ENCODE measurements at regions not wholly inside any gene's neighbourhood (a gene's known extent, or its start where the extent isn't known, plus 50 kb on each side); places are given as distances from the start of the nearest gene placed in this dataset.

DNA sequence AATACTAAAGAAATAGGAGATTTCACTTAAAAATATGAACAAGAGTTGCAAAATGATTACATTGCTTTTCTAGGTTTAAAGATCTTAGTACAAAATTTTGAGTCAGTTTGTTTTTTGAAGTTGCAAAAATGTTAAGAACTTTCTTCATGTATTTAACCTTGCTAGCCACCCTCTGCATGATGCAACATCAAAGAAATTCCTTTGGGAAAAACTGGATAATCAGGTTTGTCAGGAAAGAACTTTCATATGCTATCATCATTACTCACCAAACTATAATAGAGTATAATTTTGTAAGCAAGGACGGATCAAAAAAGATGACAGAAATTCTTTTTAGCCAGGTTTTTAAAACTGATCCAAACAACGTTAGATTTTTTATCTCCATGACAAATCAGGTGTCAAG is 116.9 kb upstream of the MRPS30 start:
- TF ChIP-seq, protein P1, sequence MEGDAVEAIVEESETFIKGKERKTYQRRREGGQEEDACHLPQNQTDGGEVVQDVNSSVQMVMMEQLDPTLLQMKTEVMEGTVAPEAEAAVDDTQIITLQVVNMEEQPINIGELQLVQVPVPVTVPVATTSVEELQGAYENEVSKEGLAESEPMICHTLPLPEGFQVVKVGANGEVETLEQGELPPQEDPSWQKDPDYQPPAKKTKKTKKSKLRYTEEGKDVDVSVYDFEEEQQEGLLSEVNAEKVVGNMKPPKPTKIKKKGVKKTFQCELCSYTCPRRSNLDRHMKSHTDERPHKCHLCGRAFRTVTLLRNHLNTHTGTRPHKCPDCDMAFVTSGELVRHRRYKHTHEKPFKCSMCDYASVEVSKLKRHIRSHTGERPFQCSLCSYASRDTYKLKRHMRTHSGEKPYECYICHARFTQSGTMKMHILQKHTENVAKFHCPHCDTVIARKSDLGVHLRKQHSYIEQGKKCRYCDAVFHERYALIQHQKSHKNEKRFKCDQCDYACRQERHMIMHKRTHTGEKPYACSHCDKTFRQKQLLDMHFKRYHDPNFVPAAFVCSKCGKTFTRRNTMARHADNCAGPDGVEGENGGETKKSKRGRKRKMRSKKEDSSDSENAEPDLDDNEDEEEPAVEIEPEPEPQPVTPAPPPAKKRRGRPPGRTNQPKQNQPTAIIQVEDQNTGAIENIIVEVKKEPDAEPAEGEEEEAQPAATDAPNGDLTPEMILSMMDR (conservative IDR thresholded peaks at IDR 0.05; ENCODE audit: low read depth, low read length): no peak
- TF ChIP-seq EZH2 (IDR thresholded peaks at IDR 0.05; ENCODE audit: low read length, unreplicated experiment): no peak
